ENCODE measurements at regions not wholly inside any gene's neighbourhood (a gene's known extent, or its start where the extent isn't known, plus 50 kb on each side); places are given as distances from the start of the nearest gene placed in this dataset.

DNA sequence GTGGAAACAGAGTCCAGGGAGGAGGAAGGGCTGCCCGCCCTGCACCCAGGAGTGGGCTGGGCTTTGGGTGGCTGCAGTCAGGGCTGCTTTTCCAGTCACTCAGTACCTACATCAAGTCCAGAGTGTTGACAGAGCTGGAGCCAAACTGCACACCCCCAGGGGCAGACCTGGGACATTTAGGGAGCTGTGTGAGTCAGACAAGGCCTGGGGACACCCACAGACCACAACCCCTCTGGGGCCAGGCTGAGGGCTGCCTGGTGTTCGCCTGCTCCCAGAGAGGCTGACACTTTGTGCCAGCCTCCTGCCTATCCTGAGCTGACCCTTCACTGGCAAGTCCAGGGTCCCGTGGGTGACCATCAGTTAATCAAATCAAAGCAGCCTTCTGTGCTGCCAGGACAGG, 240.0 kb downstream of the BCOR start:
- Histone ChIP-seq H3K4me2 (ENCODE audit: low read depth, low read length, poor library complexity, severe bottlenecking) (no peak overlapping the region), H4K20me1 (ENCODE audit: insufficient read depth, low read depth, low read length) (no peaks in the 10 kb centered on the region), H3K36me3 (ENCODE audit: insufficient read depth, low read length) (no peaks in the 10 kb centered on the region), H3K79me2 (ENCODE audit: low read length) (no peaks in the 10 kb centered on the region), H3K9ac (ENCODE audit: low read length) (no peak overlapping the region), H3K4me1 (ENCODE audit: low read length) (peaks cover 16% of the 10 kb centered on the region), H2AFZ (ENCODE audit: low read length) (no peak overlapping the region), H3K27ac (ENCODE audit: low read length) (no peak overlapping the region), H3K27me3 (ENCODE audit: low read length) (no peaks in the 10 kb centered on the region), H3K9me3 (ENCODE audit: low read length) (no peaks in the 10 kb centered on the region), H3K9me2 (replicated peaks; ENCODE audit: insufficient read depth, low read length) (no peaks in the 10 kb centered on the region), H3K4me3 (ENCODE audit: low read length) (no peak overlapping the region)
- DNase-seq = no peak

DNA sequence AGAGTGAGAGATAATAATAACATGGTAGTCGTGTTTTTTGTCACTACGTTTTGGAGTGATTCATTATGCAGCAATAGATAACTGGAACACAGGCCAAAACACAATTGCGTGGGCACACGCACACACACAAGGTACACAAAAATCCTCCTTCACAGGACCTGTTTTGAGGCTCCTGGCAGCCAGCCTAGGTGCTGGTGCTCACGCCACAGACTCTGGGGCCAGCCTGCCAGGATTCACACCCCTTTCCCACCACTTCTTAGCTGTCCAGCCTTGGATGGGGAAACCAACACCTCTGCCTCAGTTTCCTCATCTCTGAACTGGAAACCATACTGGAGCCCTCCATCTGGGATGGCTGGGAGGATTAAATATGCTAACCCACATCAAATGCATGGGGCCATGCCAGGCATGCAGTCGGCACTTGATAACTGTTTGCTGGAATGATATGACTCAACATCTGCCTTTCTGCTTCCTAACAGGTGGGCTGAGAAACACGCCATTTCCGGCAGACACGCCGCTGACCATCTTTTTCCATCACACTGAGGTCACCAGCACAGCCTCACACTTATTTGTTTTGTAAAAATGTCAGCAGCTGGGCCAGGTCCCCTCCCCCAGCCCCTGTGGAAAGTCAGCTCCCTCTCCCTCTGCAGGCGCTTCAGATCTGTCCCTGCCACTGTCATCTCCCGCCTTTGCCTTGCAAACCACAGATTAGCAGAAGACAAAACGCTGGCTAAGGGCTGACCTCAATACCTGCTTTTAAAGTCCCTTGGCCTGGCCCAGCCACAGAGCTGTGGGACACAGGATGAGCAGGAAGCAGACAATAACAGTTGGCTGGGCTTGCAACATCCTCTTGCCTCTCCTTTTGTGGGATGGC, 237.5 kb downstream of the BCOR start:
- H3K4me1 ChIP-seq (ENCODE audit: low read length) = peaks cover 16% of the 10 kb centered on the region
- H3K4me2 ChIP-seq (ENCODE audit: low read depth, low read length, poor library complexity, severe bottlenecking) = no peak overlapping the region
- no peak overlapping the region for H3K4me3 ChIP-seq (ENCODE audit: low read length)
- no peaks in the 10 kb centered on the region for H3K9me3 ChIP-seq (ENCODE audit: low read length)
- DNase-seq = peak; percentile 41
- no peaks in the 10 kb centered on the region for H3K9me2 ChIP-seq (replicated peaks; ENCODE audit: insufficient read depth, low read length)
- no peaks in the 10 kb centered on the region for H3K36me3 ChIP-seq (ENCODE audit: insufficient read depth, low read length)
- H3K9ac ChIP-seq (ENCODE audit: low read length) = no peak overlapping the region
- no peak overlapping the region for H2AFZ ChIP-seq (ENCODE audit: low read length)
- H3K27me3 ChIP-seq (ENCODE audit: low read length) = no peaks in the 10 kb centered on the region
- no peak overlapping the region for H3K27ac ChIP-seq (ENCODE audit: low read length)
- H3K79me2 ChIP-seq (ENCODE audit: low read length) = no peaks in the 10 kb centered on the region
- no peaks in the 10 kb centered on the region for H4K20me1 ChIP-seq (ENCODE audit: insufficient read depth, low read depth, low read length)

DNA sequence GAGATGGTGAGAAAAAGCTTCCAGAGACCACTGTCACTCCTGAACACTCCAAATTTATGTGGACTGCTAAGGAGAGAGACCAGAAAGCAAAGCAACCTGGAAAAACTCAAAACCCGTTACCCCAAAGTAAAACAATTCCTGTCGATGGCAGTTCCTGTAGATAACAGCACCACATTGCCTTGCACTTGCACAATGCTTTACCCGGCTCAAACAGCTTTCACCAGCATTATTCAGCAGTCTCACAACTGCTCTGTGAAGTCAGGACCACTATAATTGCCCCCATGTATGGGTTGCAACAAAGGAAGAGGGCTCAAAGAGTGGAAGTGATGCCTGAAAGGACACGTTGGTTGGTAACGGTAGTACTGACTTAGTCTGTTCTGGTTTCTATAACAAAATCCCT, 234.8 kb downstream of the BCOR start:
- Histone ChIP-seq H3K4me2 (ENCODE audit: low read depth, low read length, poor library complexity, severe bottlenecking) (no peak overlapping the region), H3K27ac (ENCODE audit: low read length) (no peak overlapping the region), H3K9me3 (ENCODE audit: low read length) (no peaks in the 10 kb centered on the region), H2AFZ (ENCODE audit: low read length) (no peak overlapping the region), H3K27me3 (ENCODE audit: low read length) (no peaks in the 10 kb centered on the region), H3K4me1 (ENCODE audit: low read length) (peaks cover 11% of the 10 kb centered on the region), H3K9me2 (replicated peaks; ENCODE audit: insufficient read depth, low read length) (no peaks in the 10 kb centered on the region), H3K36me3 (ENCODE audit: insufficient read depth, low read length) (no peaks in the 10 kb centered on the region), H3K79me2 (ENCODE audit: low read length) (no peaks in the 10 kb centered on the region), H4K20me1 (ENCODE audit: insufficient read depth, low read depth, low read length) (no peaks in the 10 kb centered on the region), H3K9ac (ENCODE audit: low read length) (no peak overlapping the region), H3K4me3 (ENCODE audit: low read length) (no peak overlapping the region)
- DNase-seq = no peak

DNA sequence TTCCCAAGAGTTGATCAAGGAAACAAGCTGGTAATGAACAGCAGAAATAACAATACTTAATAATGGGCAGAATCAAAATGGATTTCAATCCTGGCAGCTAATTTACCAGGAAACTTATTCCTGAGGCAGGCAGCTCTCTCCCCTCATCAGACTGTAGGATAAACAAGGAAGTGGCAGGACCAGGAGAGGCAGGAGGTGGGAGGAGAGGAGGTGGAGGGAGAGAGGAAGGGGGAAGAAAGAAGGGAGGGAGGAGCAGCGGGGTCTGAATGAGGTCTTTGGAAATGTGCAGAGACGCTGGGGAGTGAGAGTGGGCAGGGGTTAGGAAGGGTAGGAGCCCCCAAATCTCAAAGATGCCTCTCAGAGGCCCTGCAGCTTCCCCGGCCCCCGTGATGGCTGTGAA, 231.5 kb downstream of the BCOR start:
- Histone ChIP-seq H3K9me3 (ENCODE audit: low read length) (no peaks in the 10 kb centered on the region), H3K9me2 (replicated peaks; ENCODE audit: insufficient read depth, low read length) (no peaks in the 10 kb centered on the region), H3K79me2 (ENCODE audit: low read length) (no peaks in the 10 kb centered on the region), H3K36me3 (ENCODE audit: insufficient read depth, low read length) (no peaks in the 10 kb centered on the region), H3K4me1 (ENCODE audit: low read length) (no peaks in the 10 kb centered on the region), H3K27me3 (ENCODE audit: low read length) (no peaks in the 10 kb centered on the region), H3K4me2 (ENCODE audit: low read depth, low read length, poor library complexity, severe bottlenecking) (no peak overlapping the region), H4K20me1 (ENCODE audit: insufficient read depth, low read depth, low read length) (no peaks in the 10 kb centered on the region), H3K4me3 (ENCODE audit: low read length) (no peak overlapping the region), H3K27ac (ENCODE audit: low read length) (no peak overlapping the region), H2AFZ (ENCODE audit: low read length) (no peak overlapping the region), H3K9ac (ENCODE audit: low read length) (no peak overlapping the region)
- DNase-seq = no peak

DNA sequence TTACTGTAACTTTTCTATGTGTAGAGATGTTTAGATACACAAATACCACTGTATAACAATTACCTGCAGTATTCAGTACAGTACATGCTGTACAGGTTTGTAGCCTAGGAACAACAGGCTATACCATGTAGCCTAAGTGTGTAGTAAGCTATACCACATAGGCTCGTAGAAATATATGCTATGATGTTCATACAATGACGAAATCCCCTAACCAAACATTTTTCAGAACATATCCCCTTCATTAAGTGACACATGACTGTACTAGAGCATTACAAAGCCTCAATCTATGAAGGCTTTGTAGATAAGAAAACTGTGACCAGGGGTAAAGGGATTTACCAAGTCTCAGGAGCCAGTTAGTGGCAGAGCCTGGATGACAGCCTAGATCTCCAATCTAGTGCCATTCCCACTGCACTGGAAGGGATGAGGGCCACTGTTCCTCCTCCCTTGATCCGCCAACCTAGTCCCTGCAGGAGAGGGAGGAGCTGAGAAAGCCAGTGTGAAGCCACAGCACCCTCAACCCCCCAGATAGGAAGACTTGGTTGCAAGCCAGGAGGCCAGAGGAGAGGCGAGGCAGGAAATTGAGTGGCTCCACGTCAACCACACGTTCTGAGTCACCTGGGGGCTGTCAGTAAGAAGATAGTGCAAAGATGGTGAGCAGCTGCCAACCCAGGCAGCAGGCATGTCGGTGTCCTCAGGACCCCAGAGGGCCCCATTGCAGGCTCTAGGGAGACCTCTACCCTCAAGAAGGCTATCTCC, 227.7 kb downstream of the BCOR start:
- Histone ChIP-seq H3K4me1 (ENCODE audit: low read length) (no peaks in the 10 kb centered on the region), H3K27me3 (ENCODE audit: low read length) (no peaks in the 10 kb centered on the region), H3K9me2 (replicated peaks; ENCODE audit: insufficient read depth, low read length) (no peaks in the 10 kb centered on the region), H4K20me1 (ENCODE audit: insufficient read depth, low read depth, low read length) (no peaks in the 10 kb centered on the region), H3K27ac (ENCODE audit: low read length) (no peak overlapping the region), H3K36me3 (ENCODE audit: insufficient read depth, low read length) (no peaks in the 10 kb centered on the region), H3K79me2 (ENCODE audit: low read length) (no peaks in the 10 kb centered on the region), H3K9me3 (ENCODE audit: low read length) (no peaks in the 10 kb centered on the region), H3K4me2 (ENCODE audit: low read depth, low read length, poor library complexity, severe bottlenecking) (no peak overlapping the region), H2AFZ (ENCODE audit: low read length) (no peak overlapping the region), H3K9ac (ENCODE audit: low read length) (no peak overlapping the region), H3K4me3 (ENCODE audit: low read length) (no peak overlapping the region)
- DNase-seq = no peak

DNA sequence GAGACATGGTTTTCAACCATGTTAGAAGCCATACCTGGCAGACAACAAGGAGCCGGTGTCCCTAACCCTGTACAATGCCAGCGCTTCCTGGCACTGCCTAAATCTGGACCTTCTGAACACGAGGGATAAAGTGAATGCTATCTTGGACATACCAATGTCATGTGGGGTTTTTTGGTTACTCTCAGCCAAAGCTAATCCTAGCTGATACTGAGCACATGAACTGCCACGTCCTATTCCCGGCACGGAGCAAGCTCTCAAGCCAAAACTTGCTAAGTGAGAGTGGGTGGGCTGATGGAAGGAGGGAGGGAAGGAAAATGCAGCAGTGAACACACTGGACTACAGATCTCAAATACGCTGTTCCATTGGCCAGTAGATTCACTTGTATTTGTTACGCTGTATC, 226.1 kb downstream of the BCOR start:
- no peak for DNase-seq
- Histone ChIP-seq H3K4me1 (ENCODE audit: low read length) (no peaks in the 10 kb centered on the region), H3K4me2 (ENCODE audit: low read depth, low read length, poor library complexity, severe bottlenecking) (no peak overlapping the region), H3K27me3 (ENCODE audit: low read length) (no peaks in the 10 kb centered on the region), H3K4me3 (ENCODE audit: low read length) (no peak overlapping the region), H3K9me2 (replicated peaks; ENCODE audit: insufficient read depth, low read length) (no peaks in the 10 kb centered on the region), H3K9me3 (ENCODE audit: low read length) (no peaks in the 10 kb centered on the region), H3K79me2 (ENCODE audit: low read length) (no peaks in the 10 kb centered on the region), H3K9ac (ENCODE audit: low read length) (no peak overlapping the region), H2AFZ (ENCODE audit: low read length) (no peak overlapping the region), H3K27ac (ENCODE audit: low read length) (no peak overlapping the region), H4K20me1 (ENCODE audit: insufficient read depth, low read depth, low read length) (no peaks in the 10 kb centered on the region), H3K36me3 (ENCODE audit: insufficient read depth, low read length) (no peaks in the 10 kb centered on the region)

DNA sequence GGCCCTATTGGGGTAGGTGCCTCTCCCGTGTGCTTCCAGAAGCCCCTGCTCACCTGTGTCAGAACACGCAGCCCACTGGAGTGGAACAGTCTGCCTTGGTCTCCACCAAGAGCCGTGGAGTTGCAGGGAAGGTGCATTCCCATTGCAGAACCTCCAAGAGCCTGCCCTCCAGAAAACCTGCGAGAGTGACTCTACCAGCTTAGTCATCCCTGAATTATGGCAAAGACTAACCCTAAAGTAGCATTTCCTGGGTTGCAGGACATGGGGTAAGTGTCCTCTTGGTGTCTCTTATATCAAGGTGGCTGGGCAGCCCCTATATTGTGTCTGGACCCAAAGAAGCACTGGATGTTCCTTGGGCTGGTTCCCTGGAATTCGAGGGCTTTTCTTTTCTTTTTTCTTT, 224.6 kb downstream of the BCOR start:
- no peak overlapping the region for H3K4me2 ChIP-seq (ENCODE audit: low read depth, low read length, poor library complexity, severe bottlenecking)
- H3K9me2 ChIP-seq (replicated peaks; ENCODE audit: insufficient read depth, low read length) = no peaks in the 10 kb centered on the region
- no peak overlapping the region for H3K9ac ChIP-seq (ENCODE audit: low read length)
- H3K36me3 ChIP-seq (ENCODE audit: insufficient read depth, low read length) = no peaks in the 10 kb centered on the region
- no peaks in the 10 kb centered on the region for H3K4me1 ChIP-seq (ENCODE audit: low read length)
- DNase-seq = no peak
- H3K27ac ChIP-seq (ENCODE audit: low read length) = no peak overlapping the region
- H3K79me2 ChIP-seq (ENCODE audit: low read length) = no peaks in the 10 kb centered on the region
- no peak overlapping the region for H2AFZ ChIP-seq (ENCODE audit: low read length)
- no peaks in the 10 kb centered on the region for H4K20me1 ChIP-seq (ENCODE audit: insufficient read depth, low read depth, low read length)
- H3K9me3 ChIP-seq (ENCODE audit: low read length) = no peaks in the 10 kb centered on the region
- no peak overlapping the region for H3K4me3 ChIP-seq (ENCODE audit: low read length)
- no peaks in the 10 kb centered on the region for H3K27me3 ChIP-seq (ENCODE audit: low read length)

DNA sequence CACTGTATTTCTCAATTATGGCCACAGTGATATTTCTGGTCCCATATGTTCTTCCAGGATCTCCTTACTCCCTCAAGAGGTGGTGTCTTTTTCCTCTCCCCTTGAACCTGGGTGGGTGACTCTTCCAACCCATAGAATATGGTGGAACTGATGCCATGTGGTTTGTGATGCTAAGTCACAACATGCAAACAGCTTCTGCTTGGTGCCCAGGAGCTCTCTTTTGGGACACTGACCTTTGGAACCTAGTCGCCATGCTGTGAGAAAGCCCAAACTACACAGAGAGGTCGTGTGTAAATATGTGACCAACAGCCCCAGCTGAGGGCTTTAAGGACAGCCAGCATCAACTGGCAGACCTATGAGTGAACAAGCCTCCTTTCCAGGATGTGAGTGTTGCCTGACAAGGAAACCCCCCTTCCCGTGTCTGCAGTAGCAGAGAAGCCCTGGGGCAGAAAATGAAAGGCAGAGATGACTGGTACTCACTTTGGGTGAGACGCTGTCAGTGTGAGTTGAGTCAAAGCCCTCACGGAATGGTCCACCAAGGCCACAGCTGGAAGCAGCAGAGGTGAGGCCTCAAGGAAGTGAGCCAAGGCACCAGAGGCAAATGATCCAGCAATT, 223.4 kb downstream of the BCOR start:
- Histone ChIP-seq H3K4me1 (ENCODE audit: low read length) (no peaks in the 10 kb centered on the region), H3K79me2 (ENCODE audit: low read length) (no peaks in the 10 kb centered on the region)

More for the DNA sequence above, 223.4 kb downstream of the BCOR start:
- no peak overlapping the region for H3K4me2 ChIP-seq (ENCODE audit: low read depth, low read length, poor library complexity, severe bottlenecking)
- H3K9me2 ChIP-seq (replicated peaks; ENCODE audit: insufficient read depth, low read length) = no peaks in the 10 kb centered on the region
- H3K27me3 ChIP-seq (ENCODE audit: low read length) = no peaks in the 10 kb centered on the region
- H3K4me3 ChIP-seq (ENCODE audit: low read length) = no peak overlapping the region
- H3K9me3 ChIP-seq (ENCODE audit: low read length) = no peaks in the 10 kb centered on the region
- H2AFZ ChIP-seq (ENCODE audit: low read length) = no peak overlapping the region
- no peaks in the 10 kb centered on the region for H4K20me1 ChIP-seq (ENCODE audit: insufficient read depth, low read depth, low read length)
- H3K27ac ChIP-seq (ENCODE audit: low read length) = no peak overlapping the region
- DNase-seq = no peak
- no peak overlapping the region for H3K9ac ChIP-seq (ENCODE audit: low read length)
- H3K36me3 ChIP-seq (ENCODE audit: insufficient read depth, low read length) = no peaks in the 10 kb centered on the region

All from Karpas-422 (cell line).